LNCAP (cell line): ENCODE measurements at regions not wholly inside any gene's neighbourhood (a gene's known extent, or its start where the extent isn't known, plus 50 kb on each side); places are given as distances from the start of the nearest gene placed in this dataset.

Source experiments
- TF ChIP-seq, protein P1 (sequence below): fragments of 450-650 bp; IDR thresholded peaks from 2 replicates; pipeline ENCODE4 v1.5.1; 2017; ENCODE audit warnings: mild to moderate bottlenecking

DNA sequence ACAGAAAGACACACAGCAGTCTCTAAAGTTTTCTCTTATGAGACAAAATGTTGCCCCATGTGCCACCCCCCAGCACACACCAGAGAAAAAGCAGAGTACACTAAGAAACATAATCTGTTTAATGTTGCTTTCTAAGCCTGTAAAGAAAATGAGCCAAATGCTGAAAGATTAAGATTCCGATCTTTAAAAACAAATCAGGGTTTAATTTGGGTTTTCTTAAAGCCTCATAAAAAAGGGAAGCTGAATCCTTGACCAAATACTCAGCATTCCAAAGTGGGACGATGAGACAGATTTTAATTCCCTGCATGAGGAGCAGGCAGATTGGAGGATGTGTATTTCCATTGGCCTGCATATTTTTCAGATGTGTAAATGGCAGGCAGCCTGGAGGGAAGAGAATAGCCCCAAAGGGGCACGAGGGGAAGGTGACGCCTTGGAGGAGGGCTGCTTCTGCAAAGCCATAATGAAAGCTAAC is 118.4 kb downstream of the COPRS start:
- TF ChIP-seq, protein P1, sequence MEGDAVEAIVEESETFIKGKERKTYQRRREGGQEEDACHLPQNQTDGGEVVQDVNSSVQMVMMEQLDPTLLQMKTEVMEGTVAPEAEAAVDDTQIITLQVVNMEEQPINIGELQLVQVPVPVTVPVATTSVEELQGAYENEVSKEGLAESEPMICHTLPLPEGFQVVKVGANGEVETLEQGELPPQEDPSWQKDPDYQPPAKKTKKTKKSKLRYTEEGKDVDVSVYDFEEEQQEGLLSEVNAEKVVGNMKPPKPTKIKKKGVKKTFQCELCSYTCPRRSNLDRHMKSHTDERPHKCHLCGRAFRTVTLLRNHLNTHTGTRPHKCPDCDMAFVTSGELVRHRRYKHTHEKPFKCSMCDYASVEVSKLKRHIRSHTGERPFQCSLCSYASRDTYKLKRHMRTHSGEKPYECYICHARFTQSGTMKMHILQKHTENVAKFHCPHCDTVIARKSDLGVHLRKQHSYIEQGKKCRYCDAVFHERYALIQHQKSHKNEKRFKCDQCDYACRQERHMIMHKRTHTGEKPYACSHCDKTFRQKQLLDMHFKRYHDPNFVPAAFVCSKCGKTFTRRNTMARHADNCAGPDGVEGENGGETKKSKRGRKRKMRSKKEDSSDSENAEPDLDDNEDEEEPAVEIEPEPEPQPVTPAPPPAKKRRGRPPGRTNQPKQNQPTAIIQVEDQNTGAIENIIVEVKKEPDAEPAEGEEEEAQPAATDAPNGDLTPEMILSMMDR = no peak

DNA sequence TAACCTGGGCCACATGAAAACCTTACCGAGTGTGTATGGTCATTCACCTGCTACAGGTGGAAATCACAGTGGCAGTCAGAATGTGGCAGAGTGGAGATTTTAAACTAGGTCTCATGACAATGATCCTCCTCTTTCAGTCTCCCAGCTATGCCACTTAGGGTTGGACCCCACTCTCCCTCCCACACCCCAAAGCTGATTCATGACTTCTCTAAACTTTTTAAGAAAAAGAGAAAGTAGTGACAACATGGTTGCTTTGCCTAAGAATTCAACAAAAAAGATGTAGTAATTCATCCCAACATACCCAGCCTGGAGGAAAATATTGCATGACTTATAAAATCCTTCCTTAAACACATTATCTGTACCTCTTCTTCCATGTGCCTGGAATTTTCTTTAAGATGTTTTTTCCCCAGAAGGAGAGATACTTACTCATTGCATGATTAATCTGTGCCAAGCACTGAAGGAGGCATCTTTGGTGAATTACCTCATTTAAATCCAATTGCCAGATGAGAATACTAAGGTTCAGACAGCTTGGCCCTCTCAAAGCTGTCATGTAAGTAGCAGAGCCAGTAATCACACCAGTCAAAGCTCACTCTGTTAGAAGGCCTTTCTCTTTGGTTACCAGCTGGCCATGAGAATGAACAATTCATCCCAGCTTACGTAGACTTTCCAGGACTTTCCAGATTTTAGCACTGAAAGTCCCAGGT is 119.9 kb downstream of the COPRS start:
- TF ChIP-seq, protein P1 = no peak

DNA sequence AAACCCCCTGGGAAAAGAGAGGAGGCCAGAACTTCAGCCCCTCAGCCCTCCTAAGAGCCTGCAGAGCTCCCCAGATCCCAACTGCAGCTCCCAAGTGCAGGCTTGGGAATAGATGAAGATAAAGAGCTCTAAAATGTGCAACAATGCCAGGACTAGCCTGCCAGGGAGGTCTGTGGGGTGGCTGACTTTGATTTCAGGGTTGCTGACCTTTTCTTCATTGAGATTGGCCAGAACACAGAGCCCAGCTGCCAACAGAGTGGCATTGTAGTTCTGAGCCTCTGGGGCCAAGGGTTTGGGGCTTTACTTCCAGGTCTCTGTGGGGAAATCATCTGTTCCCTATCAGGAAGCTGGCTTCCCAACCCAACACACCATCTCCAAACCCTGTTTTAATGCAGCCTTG is 120.6 kb downstream of the COPRS start:
- TF ChIP-seq, protein P1 = no peak; the same call in 1 of the 2 replicates

DNA sequence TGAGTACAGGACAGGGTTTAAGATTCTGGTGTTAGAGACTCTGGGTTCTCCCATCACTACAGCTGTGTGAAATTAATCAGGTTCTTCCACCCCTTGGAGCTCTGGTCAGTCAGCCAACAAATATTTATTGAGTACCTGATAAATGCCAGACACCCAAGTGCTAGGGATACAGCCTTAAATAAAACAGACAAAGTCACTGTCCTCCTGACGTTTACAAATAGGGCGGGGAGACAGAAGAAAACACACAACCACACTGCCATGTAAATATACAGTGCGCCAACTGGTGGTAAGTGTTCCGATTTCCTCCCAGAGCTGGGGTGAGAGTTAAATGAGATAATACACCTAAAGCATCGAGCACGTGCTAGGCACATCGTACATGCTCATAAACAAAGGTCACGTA is 121.0 kb downstream of the COPRS start:
- TF ChIP-seq, protein P1 = peak; percentile 43

DNA sequence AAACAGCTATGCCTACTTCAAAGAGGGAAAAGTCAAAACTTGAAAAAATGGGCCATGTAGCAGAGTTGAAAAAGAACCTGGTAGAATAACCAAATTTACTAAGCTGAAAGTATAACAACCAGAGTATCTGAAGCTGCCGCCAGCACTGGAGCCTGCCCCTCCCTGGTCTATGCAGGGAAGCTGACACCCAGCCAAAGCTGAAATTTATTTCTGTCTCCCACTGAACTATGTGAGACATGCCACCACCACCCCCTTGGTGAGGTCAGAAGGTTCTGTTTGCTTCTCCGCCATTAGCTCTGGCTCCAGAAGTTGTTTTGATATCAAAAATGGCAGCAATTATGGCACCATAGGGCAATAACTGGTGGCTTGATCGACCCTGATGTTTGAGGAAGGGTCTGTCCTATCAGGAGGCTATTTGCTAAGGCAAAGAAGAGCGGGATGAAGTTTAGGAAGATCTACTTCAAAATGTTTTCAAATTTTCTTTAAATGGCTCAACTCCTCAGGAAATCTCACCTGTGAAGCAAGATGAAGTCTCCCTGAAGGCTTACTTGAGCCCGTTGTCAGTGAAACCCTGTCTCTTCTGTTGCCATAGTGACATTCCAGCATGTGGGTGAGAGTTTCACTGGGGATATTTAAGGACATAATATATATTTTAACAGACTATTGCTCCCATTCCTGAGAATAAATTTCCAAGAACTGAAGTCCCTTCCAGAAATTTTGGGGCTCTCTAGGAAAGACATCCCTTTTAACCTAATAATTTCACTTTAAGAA is 122.0 kb downstream of the COPRS start:
- TF ChIP-seq, protein P1 = no peak

DNA sequence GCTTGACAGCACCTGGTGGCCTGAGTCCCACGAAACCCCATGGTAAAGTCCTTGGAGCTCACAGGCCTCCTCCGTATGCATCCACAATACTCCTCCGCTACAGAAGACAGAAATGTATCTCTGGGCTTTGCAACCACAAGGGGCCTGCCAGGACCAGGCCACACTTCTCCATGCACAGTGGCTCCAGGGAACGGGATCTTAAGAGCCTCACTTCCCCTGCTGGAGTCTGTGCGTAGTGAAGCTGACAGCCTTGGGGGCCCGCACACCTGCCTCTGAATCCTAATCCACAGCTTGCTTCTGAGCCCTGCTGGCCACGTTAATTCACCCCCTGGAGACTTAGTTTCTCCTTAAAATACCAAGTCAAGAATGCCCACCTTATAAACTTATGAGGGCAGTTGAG is 125.7 kb downstream of the COPRS start:
- TF ChIP-seq, protein P1 = no peak

DNA sequence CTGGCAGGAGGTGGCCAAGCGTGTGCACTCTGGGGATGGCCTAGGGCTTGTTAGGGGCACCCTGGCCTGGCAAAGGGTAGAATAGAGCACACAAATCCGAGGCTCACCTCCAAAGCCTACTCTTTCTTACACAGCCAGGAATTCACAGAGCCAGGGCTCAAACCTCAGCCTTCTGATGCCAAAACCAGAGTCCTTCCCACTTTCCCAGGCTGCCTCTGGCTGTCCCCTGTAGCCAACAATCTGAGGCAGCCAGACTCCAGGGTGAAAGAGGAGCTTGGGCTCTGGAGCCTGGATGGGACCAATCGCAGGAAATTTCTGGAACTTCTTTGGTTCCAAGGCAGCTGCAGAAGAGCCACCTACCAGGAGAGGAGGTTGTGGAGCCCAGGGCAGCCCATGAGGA is 127.9 kb downstream of the COPRS start:
- TF ChIP-seq, protein P1 = no peak
